HuH-7.5 (cell line): ENCODE measurements at regions not wholly inside any gene's neighbourhood (a gene's known extent, or its start where the extent isn't known, plus 50 kb on each side); places are given as distances from the start of the nearest gene placed in this dataset.

Experiments used
- DNase-seq: peaks from one replicate; pipeline ENCODE4 v3.0.0; 2011; ENCODE audit warnings: low spot score

- DNase-seq, result no peak
These were observed 160.5 kb downstream of the FGF18 start for GRCh38 chr5:171579976-171580411.

DNA sequence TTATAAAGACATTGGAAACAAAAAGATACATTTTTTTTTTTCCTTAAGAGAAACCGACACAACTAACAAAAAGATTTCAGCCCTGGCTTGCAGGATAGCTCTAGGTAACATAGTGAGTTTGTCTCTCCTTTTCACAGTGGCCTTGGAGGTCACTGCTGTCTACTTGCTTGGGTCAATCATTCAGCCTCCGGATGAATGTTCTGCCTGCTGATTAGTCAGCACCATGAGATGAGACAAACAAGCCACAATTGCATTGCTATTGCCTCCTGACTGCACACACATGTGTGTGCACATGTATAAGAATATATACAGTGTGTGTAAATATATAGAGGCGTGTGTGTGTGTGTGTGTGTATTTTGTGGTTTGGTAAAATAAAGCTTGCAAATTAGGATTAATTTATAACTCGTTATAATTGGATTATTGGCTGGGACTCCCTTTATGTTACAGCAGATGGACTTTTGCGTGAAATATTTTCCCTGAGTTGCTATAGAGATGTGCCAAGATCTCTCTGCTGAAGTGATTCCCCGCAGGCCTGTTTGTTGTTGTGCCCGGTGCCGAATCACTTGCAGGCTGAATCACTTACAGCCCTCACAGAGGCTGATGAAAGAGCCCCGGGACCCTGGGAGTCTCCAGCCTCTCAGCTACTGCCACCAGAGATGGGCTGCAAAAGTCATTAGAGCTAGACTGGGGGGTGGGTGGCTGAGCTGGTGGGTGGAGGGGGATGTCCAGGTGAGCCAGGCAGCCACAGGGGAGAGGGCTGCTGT, 161.2 kb downstream of the FGF18 start:
- no peak for DNase-seq

- DNase-seq, result no peak
These were observed 162.3 kb downstream of the FGF18 start for GRCh38 chr5:171581781-171582180.

GRCh38 chr5:171582849-171583248, 163.4 kb downstream of the FGF18 start:
- DNase-seq, result no peak

DNA sequence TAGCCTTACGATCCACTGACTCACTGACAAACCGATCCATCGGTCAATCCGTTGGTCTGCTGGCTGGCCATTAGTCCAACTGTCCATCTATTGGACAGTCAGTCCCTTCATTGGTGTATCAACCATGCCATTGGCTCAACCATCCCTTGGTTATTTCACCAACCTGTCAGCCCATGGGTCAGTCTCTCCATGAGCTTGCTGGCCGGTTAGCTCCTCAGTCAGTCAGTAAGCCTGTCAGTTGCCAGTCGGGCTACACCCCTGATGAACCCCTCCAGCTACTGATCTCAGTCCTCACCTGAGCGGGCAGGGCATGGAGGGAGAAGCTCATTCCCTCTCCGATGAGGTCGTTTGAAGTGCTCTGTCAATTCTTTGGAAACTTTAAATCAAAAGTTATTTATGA, 166.5 kb downstream of the FGF18 start:
- no peak for DNase-seq

GRCh38 chr5:171586436-171586835, 167.0 kb downstream of the FGF18 start:
- DNase-seq, result no peak

- DNase-seq, result no peak
These were observed 168.6 kb downstream of the FGF18 start for GRCh38 chr5:171588046-171588445.

DNA sequence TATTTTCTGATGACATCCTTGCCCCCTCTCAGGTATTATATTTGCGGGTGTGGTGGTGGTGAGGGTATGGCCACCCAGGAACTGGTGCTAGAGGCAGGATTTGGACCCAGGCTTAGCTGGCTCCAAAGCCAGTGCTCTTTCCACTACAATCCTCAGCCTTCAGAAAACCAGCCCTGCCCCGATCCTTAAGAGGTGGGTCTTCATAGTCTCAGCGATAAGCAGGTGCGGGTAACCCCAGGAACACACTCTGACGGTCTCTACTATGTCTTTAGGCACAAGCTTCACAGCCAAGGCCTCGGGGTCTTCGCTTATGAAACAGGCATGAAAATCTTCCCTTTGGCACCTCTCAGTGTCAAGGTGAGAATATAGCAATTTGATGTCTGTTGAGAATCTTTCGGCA, 169.3 kb downstream of the FGF18 start:
- no peak for DNase-seq

- no peak for DNase-seq
These were observed 170.0 kb downstream of the FGF18 start for GRCh38 chr5:171589461-171589860.

- DNase-seq, result no peak
These were observed 172.6 kb downstream of the FGF18 start for GRCh38 chr5:171592076-171592475.

- no peak for DNase-seq
These were observed 173.3 kb downstream of the FGF18 start for GRCh38 chr5:171592736-171593135.

DNA sequence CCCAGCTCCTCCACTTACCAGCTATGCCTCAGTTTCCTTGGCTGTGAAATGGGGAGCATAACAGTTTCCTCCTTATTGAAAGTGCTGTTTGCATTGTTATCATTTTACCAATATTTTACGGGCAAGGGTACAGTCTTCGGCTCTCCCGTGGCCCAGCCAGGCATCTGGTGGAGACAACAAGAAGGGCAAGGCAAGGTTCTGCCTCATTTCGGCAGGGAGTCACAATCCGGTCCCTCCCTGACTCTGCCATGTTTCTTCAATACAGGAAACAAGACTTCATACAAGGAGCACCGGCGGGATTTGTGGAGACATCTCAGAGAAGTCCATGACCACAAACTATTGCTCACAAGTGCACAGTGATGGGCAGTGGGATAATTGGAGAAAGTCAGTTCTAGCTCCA, 174.0 kb downstream of the FGF18 start:
- no peak for DNase-seq

GRCh38 chr5:171593976-171594375, 174.5 kb downstream of the FGF18 start:
- DNase-seq, result no peak

GRCh38 chr5:171595401-171595800, 176.0 kb downstream of the FGF18 start:
- no peak for DNase-seq

- DNase-seq, result no peak
These were observed 176.4 kb downstream of the FGF18 start for GRCh38 chr5:171595801-171596231.

GRCh38 chr5:171596391-171596878, 177.0 kb downstream of the FGF18 start:
- no peak for DNase-seq

DNA sequence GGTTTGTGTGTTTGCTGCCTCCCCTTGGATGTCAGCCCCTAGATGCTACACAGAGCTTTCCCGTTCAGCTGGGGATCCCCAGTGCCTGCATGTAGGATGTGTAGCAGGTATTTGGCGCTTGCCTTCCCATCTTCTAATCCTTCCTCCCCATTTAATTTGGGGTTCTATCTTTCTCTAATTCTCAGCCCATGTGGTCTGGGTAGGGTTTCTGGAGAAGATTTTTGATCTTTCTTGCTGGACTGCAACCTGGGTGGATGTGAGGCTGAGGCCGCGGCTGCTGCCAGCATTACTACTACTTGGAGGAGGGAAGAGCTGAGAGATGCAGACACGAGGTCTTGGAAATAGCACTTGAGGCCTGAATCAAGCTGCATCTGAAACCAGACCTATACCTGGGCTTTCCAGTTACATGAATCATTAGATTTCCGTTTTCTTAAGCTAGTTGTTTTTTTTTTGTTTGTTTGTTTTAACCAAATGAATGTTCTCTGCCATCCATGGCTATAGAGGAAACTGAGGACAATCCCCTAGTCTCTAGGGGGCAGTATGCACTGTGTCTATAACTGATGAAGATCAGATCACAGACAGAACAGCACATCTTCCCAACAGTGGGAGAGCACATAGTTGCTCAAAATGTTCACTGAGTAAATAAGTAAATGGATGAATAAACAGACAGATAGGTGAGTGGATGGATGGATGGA, 178.6 kb downstream of the FGF18 start:
- no peak for DNase-seq

DNA sequence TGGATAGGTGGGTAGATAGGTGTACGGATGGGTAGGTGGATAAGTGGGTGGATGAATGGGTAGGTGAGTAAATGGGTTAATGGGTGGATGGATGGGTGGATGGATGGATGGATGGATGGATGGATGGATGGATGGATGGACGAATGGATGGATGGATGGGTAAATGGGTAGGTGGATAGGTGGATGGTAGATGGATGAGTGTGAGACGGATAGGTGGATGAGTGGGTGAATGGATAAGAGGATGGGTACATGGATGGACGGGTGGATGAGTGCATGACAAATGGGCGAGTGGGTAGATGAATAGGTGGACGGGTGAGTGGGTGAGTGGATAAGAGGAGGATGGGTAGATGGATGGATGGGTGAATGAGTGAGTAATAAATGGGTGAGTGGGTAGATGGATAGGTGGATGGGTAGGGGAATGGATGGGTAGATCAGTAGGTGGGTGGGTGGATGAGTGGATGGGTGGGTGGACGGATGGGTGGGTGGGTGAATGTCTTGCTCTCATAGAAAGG, 179.2 kb downstream of the FGF18 start:
- DNase-seq, result no peak

DNA sequence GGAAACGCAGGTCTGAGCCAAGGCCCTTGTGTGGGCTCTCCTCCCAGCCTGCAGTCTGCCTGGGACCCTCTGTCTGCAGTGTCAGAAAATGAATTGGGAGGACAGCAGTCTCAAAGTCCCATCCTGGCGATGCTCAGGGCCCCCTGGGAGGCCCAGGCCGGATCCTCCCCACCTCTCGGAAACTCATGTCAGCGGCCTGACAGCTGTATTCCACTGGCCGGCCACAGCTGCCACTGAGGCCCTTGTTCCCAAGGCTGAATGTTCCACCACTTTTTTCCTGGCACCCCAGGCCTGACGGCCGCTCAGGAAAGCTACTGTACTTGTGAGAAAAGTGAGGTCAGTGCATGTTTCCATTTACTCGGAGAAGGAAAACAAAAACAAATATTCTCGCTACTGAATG, 180.0 kb downstream of the FGF18 start:
- DNase-seq, result no peak

GRCh38 chr5:171599957-171600612, 180.6 kb downstream of the FGF18 start:
- DNase-seq, result no peak

DNA sequence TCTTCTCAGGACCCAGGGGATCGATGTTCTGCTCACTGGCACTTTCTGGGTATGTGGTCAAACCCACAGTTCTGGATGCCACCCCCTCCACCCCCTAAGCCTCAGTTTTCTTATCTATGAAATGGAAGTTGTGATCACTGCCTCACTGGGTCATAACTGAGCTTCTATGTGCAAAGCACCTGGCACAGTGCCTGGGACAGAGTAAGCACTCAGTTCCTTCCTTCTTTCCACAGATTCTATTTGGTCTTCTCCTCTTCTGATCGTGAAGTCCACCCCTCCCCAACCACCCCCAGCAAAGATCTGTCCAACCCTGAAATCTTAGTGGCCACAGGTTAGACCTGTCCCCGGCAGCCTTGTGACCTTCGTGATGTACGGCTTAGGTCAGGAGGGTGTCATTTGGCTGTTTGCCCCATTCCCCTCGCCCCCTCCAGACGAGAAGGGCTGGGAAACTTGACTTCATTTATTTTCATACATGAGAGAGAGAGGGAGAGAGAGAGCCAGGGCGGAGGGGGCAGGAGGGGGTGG, 181.4 kb downstream of the FGF18 start:
- no peak for DNase-seq

DNA sequence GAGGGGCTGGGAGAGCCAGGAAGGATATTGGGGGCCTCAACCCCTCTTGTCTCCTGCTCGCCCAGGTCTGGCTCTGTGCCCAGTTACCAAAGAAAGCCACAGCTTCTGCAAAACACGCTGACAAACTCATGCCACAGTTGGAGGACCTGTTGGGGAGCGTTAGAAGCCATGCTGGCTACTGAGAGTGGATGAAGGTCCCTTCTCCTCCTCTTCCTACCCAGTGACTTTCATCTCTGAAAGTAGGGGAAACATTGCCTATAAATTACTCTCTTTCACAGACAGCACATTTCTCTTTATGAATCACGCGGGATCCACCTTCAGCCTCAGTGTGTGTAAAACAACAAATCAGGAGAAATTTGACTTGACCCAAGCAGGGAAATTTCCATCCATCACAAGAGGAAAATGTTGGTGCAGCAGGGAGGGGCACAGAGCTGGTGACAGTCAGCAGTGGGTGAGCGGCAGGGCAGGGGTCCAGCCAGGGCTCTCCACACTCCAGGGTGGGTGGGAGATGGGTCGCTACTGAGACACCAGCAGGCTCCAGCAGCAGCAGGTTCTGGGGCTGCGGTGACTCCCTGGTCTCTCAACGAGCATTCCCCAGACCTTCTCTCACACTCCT, 181.9 kb downstream of the FGF18 start:
- no peak for DNase-seq
